Body of pancreas (tissue), 4 donors: ENCODE measurements at regions not wholly inside any gene's neighbourhood (a gene's known extent, or its start where the extent isn't known, plus 50 kb on each side); places are given as distances from the start of the nearest gene placed in this dataset.
A peak's percentile ranks its signal among the peaks of the same experiment; 100 is the strongest.

Experiments used
- ATAC-seq: fragments of 150-250 bp; one replicate; pipeline ENCODE4 v1.9.1; 2016
- DNase-seq, 4 donors: peaks; one replicate each; pipeline ENCODE4 v3.0.0-alpha.2; 2019
- H3K27ac ChIP-seq, 4 donors: fragments of 200-600 bp; sonication (generic); 1 replicate in 3 of 4; 2 replicates in 1 of 4; pipeline versions ENCODE4 v1.5.1 to v1.6.1; 2016 to 2019; ENCODE audit warnings: mild to moderate bottlenecking in 1 of 4, mixed read lengths in 1 of 4, moderate library complexity in 1 of 4
- H3K27me3 ChIP-seq, 2 donors: fragments of 200-600 bp; sonication (generic); one replicate each; pipeline ENCODE4 v1.6.0; 2016; ENCODE audit warnings: mild to moderate bottlenecking in 1 of 2
- H3K36me3 ChIP-seq, 2 donors: fragments of 200-600 bp; sonication (generic); replicated peaks in 1 of 2; 2 replicates each; pipeline ENCODE4 v1.5.1; 2016; ENCODE audit warnings: low read depth in 2 of 2; ENCODE audit not compliant: insufficient read depth in 1 of 2
- H3K4me1 ChIP-seq: fragments of 200-600 bp; sonication (generic); one replicate; pipeline ENCODE4 v1.6.0; 2016
- H3K4me3 ChIP-seq, 2 donors: fragments of 200-600 bp; sonication (generic); 1 replicate in 1 of 2; 2 replicates in 1 of 2; pipeline ENCODE4 v1.5.1; 2016 to 2019
- H3K9me3 ChIP-seq, 3 donors: fragments of 200-600 bp; sonication (generic); 1 replicate in 2 of 3; 2 replicates in 1 of 3; pipeline ENCODE4 v1.5.1; 2016
- POLR2A ChIP-seq, 3 donors: fragments of 450-650 bp; IDR thresholded peaks; one replicate each; pipeline ENCODE4 v1.6.1; 2016; ENCODE audit warnings: antibody characterized with exemption in 3 of 3, mild to moderate bottlenecking in 2 of 3
- WGBS, 2 donors: methylation state at CpG; one replicate each; pipeline ENCODE4 v1.1.5; 2017; 5-methylcytosine and 5-hydroxymethylcytosine counted together
- intact Hi-C: fragments of 100-400 bp; cut with DNase I; formaldehyde crosslinking; loops from one replicate; pipeline ENCODE4 v1.15.1; 2023
- TF ChIP-seq, protein P1 (sequence below), 7 experiments: fragments of 450-650 bp in 4 of 7; fragments of 200-600 bp in 3 of 7; sonication (generic) in 3 of 7; IDR thresholded peaks; one replicate each; pipeline ENCODE4 v1.5.1; 2016 to 2019; ENCODE audit warnings: antibody characterized with exemption in 7 of 7

DNA sequence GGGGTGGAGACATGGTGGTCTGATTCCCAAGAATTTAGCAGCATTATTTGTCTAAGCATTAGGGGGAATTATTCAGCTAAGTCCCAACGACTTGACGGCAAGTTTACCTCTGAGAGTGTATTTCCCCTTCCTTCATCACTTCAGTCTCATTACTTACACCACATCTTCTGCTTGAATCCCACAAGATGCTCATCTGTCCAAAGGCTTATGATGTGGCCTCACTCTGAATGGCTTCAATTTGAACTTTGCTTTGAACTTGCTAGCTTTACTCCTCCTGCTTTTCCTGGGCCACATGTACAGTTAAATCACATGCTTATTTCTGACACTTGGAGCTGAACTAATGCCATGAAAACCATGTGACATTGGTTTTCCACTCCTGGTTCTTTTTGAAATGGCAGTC lies 231.3 kb upstream of the SATB1 start:
- H3K27me3 ChIP-seq = no peaks in the 10 kb centered on the region
- 87 to 89% methylated on average over 2 of the region's 2 CpGs for WGBS, 2 donors
- H3K4me3 ChIP-seq = no peak overlapping the region
- peaks cover 12% of the 10 kb centered on the region for H3K4me1 ChIP-seq
- no peaks in the 10 kb centered on the region for H3K9me3 ChIP-seq
- no peak for ATAC-seq
- no peak for DNase-seq
- intact Hi-C loops = no loop called here
- TF ChIP-seq, protein P1, sequence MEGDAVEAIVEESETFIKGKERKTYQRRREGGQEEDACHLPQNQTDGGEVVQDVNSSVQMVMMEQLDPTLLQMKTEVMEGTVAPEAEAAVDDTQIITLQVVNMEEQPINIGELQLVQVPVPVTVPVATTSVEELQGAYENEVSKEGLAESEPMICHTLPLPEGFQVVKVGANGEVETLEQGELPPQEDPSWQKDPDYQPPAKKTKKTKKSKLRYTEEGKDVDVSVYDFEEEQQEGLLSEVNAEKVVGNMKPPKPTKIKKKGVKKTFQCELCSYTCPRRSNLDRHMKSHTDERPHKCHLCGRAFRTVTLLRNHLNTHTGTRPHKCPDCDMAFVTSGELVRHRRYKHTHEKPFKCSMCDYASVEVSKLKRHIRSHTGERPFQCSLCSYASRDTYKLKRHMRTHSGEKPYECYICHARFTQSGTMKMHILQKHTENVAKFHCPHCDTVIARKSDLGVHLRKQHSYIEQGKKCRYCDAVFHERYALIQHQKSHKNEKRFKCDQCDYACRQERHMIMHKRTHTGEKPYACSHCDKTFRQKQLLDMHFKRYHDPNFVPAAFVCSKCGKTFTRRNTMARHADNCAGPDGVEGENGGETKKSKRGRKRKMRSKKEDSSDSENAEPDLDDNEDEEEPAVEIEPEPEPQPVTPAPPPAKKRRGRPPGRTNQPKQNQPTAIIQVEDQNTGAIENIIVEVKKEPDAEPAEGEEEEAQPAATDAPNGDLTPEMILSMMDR (IDR thresholded peaks at IDR 0.05) = no peak
- TF ChIP-seq POLR2A (IDR thresholded peaks at IDR 0.05) = no peak
- no peak overlapping the region for H3K27ac ChIP-seq
- H3K36me3 ChIP-seq = no peaks in the 10 kb centered on the region

DNA sequence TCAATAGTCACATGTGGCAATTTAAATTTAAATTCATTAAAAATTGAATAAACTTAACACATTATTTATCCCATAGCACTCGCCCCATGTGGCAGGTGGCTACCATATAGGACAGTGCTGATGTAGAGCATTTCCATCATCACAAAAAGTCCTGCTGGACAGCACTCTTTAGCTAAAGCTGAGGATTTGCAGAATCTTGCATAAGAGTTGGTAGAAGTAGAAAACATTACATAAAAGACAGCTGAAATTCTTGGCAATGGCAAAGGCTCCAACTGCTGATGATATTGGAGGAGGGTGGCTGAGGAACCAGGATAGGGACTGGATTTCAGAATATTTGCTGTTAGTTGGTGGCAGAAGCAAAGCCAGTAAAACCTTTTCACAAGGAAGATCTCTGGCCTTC lies 230.7 kb upstream of the SATB1 start:
- ATAC-seq = no peak
- no peak for TF ChIP-seq POLR2A (IDR thresholded peaks at IDR 0.05)
- TF ChIP-seq, protein P1 (IDR thresholded peaks at IDR 0.05) = no peak
- no peak for DNase-seq
- 79 to 93% methylated on average over 1 of the region's 1 CpG for WGBS, 2 donors
- Histone ChIP-seq H3K4me3 (no peak overlapping the region), H3K9me3 (no peaks in the 10 kb centered on the region), H3K36me3 (no peaks in the 10 kb centered on the region), H3K4me1 (peaks cover 12% of the 10 kb centered on the region), H3K27ac (no peak overlapping the region), H3K27me3 (no peaks in the 10 kb centered on the region)
- intact Hi-C loops = no loop called here

DNA sequence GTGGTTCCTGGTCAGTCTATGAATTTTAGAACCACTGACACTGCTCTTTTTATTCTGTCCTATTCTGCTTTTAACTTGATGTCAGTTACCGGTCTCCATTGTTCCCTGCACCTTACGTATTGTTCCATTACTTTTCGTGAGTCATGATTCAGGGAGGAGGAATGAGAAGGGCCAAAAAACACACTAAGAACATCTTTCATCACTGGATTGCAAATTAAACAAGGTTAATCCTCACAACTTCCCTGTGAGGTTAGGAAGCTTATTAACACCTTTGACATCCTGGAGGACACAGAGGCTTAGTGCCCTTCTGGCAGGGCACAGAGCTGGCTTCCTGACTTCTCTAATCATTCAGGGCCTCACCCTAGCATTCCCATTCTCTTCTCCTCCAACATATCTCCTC lies 227.6 kb upstream of the SATB1 start:
- peak overlapping the region in 2 of 4 donors; percentile 24 to 40 for H3K27ac ChIP-seq
- no peaks in the 10 kb centered on the region for H3K27me3 ChIP-seq
- no peaks in the 10 kb centered on the region for H3K36me3 ChIP-seq
- DNase-seq = no peak
- peaks cover 5% of the 10 kb centered on the region for H3K4me1 ChIP-seq
- no peak overlapping the region for H3K4me3 ChIP-seq
- intact Hi-C loops = no loop called here
- peak; percentile 47 for ATAC-seq
- 64 to 73% methylated on average over 3 of the region's 3 CpGs for WGBS, 2 donors
- no peaks in the 10 kb centered on the region for H3K9me3 ChIP-seq
- no peak for TF ChIP-seq POLR2A (IDR thresholded peaks at IDR 0.05)
- TF ChIP-seq, protein P1 (IDR thresholded peaks at IDR 0.05) = no peak

DNA sequence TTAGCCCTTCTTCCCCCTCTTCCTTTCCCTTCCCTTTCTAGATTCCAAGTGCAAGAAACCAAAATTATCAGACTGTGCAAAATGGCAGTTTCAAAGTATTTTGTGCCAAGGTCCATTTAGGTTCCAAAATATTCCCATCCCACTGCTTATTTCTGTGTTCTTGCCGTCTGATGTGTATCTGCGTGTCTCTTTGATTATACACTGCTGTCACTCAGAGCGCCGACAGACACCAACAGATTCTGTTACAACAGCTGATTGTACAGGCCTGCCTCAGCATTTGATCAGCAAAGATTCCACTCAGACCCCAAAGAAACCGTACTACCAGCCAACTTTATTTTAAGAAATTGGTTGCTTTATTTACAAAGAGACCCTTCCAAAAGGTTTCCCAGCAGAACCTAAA lies 225.6 kb upstream of the SATB1 start:
- WGBS, 2 donors = 88 to 93% methylated on average over 5 of the region's 5 CpGs
- intact Hi-C loops = no loop called here
- no peaks in the 10 kb centered on the region for H3K36me3 ChIP-seq
- H3K4me1 ChIP-seq = no peaks in the 10 kb centered on the region
- no peaks in the 10 kb centered on the region for H3K27me3 ChIP-seq
- no peaks in the 10 kb centered on the region for H3K9me3 ChIP-seq
- no peak overlapping the region for H3K27ac ChIP-seq
- H3K4me3 ChIP-seq = no peak overlapping the region
- TF ChIP-seq, protein P1 (IDR thresholded peaks at IDR 0.05) = no peak
- TF ChIP-seq POLR2A (IDR thresholded peaks at IDR 0.05) = no peak
- no peak for DNase-seq
- no peak for ATAC-seq

DNA sequence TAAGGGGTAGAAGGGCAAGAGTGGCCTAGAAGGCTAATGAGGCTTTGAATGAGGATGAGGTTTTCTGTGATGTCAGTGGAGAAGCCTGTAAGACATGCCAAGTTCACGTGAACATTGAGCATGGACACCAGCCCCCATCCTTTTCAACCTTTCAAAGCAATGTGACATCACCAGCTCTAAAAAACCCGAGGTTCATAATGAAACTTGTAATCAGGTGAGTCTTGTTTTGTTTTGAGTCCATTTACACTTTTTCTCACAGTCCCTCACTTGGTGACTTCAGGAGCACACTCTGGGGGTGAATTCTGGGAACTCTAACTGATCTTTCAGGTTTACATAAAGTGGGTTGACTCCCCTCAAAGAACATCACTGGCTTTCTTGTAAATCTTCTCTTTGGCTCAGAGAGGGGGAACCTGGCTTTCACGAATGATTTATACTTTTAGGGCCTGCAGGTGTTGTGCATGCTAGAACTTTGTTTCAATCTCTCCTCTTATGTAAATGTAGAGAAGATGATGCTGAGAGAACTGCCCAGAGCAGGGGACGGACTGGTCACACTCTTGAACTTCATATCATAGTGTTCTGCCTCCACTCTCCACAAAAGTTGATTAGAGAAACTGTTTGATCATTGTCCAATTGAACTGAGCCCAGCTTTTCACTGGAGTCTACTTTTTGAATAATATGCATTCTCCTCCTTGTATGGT lies 224.7 kb upstream of the SATB1 start:
- 42 to 62% methylated on average over 4 of the region's 4 CpGs for WGBS, 2 donors

More for the DNA sequence above, 224.7 kb upstream of the SATB1 start:
- no peak for DNase-seq
- TF ChIP-seq, protein P1 (IDR thresholded peaks at IDR 0.05) = no peak
- TF ChIP-seq POLR2A (IDR thresholded peaks at IDR 0.05) = no peak
- no peaks in the 10 kb centered on the region for H3K27me3 ChIP-seq
- intact Hi-C loops = no loop called here
- H3K4me3 ChIP-seq = no peak overlapping the region
- H3K36me3 ChIP-seq = no peaks in the 10 kb centered on the region
- H3K27ac ChIP-seq = no peak overlapping the region
- no peaks in the 10 kb centered on the region for H3K4me1 ChIP-seq
- no peak for ATAC-seq
- no peaks in the 10 kb centered on the region for H3K9me3 ChIP-seq
